ENCODE measurements at regions not wholly inside any gene's neighbourhood (a gene's known extent, or its start where the extent isn't known, plus 50 kb on each side); places are given as distances from the start of the nearest gene placed in this dataset.

- POLR2A ChIA-PET: no interaction called here
- no peaks in the 10 kb centered on the region for H3K36me3 Mint-ChIP-seq (ENCODE audit: insufficient read depth, unreplicated experiment)
- H3K4me1 ChIP-seq: no peaks in the 10 kb centered on the region
- H3K27me3 ChIP-seq (replicated peaks; ENCODE audit: control insufficient read depth, insufficient read depth, low read length): no peaks in the 10 kb centered on the region
- H3K4me3 Mint-ChIP-seq (ENCODE audit: unreplicated experiment): no peak overlapping the region
- no TSS peak for BruUV-seq (replicated peaks)
- H3K9me3 Mint-ChIP-seq (ENCODE audit: unreplicated experiment): no peaks in the 10 kb centered on the region
- H3K27ac Mint-ChIP-seq (ENCODE audit: unreplicated experiment): no peak overlapping the region
- no peak overlapping the region for H3K4me3 ChIP-seq (ENCODE audit: low read depth, low read length)
- DNase-seq: no peak
- H3K9me3 ChIP-seq: no peaks in the 10 kb centered on the region
- CTCF ChIA-PET: no interaction called here
- H3K27me3 Mint-ChIP-seq (ENCODE audit: insufficient read depth, unreplicated experiment): no peaks in the 10 kb centered on the region
- H3K36me3 ChIP-seq (ENCODE audit: control insufficient read depth, insufficient read depth, low read length): no peaks in the 10 kb centered on the region
- TF ChIP-seq CTCF (IDR thresholded peaks at IDR 0.05; ENCODE audit: insufficient read depth in 1 of 2, low read depth in 1 of 2, low read length in 1 of 2, severe bottlenecking in 1 of 2, unreplicated experiment in 1 of 2): no peak
- intact Hi-C loops (cut with micrococcal nuclease; ENCODE audit: unreplicated experiment): no loop called here
- H3K4me1 Mint-ChIP-seq (ENCODE audit: low read depth, unreplicated experiment): no peaks in the 10 kb centered on the region
Measured at GRCh38 chr2:142750858-142751257, 126.6 kb upstream of the KYNU start.

GRCh38 chr2:142748559-142749099 lies 128.8 kb upstream of the KYNU start:
- ChIA-PET CTCF (no interaction called here), POLR2A (no interaction called here)
- no peak for TF ChIP-seq CTCF (IDR thresholded peaks at IDR 0.05; ENCODE audit: insufficient read depth in 1 of 2, low read depth in 1 of 2, low read length in 1 of 2, severe bottlenecking in 1 of 2, unreplicated experiment in 1 of 2)
- Mint-ChIP-seq H3K27ac (ENCODE audit: unreplicated experiment) (no peak overlapping the region), H3K4me1 (ENCODE audit: low read depth, unreplicated experiment) (no peaks in the 10 kb centered on the region), H3K27me3 (ENCODE audit: insufficient read depth, unreplicated experiment) (no peaks in the 10 kb centered on the region), H3K9me3 (ENCODE audit: unreplicated experiment) (no peaks in the 10 kb centered on the region), H3K36me3 (ENCODE audit: insufficient read depth, unreplicated experiment) (no peaks in the 10 kb centered on the region), H3K4me3 (ENCODE audit: unreplicated experiment) (no peak overlapping the region)
- no TSS peak for BruUV-seq (replicated peaks)
- Histone ChIP-seq H3K27me3 (replicated peaks; ENCODE audit: control insufficient read depth, insufficient read depth, low read length) (no peaks in the 10 kb centered on the region), H3K36me3 (ENCODE audit: control insufficient read depth, insufficient read depth, low read length) (no peaks in the 10 kb centered on the region), H3K9me3 (no peaks in the 10 kb centered on the region), H3K4me3 (ENCODE audit: low read depth, low read length) (no peak overlapping the region), H3K4me1 (no peaks in the 10 kb centered on the region)
- no peak for DNase-seq
- intact Hi-C loops (cut with micrococcal nuclease; ENCODE audit: unreplicated experiment): no loop called here

- TF ChIP-seq CTCF (IDR thresholded peaks at IDR 0.05; ENCODE audit: insufficient read depth in 1 of 2, low read depth in 1 of 2, low read length in 1 of 2, severe bottlenecking in 1 of 2, unreplicated experiment in 1 of 2): no peak
- CTCF ChIA-PET: no interaction called here
- Histone ChIP-seq H3K4me3 (ENCODE audit: low read depth, low read length) (no peak overlapping the region), H3K4me1 (no peaks in the 10 kb centered on the region), H3K9me3 (no peaks in the 10 kb centered on the region), H3K36me3 (ENCODE audit: control insufficient read depth, insufficient read depth, low read length) (no peaks in the 10 kb centered on the region), H3K27me3 (replicated peaks; ENCODE audit: control insufficient read depth, insufficient read depth, low read length) (no peaks in the 10 kb centered on the region)
- H3K9me3 Mint-ChIP-seq (ENCODE audit: unreplicated experiment): no peaks in the 10 kb centered on the region
- no peak overlapping the region for H3K4me3 Mint-ChIP-seq (ENCODE audit: unreplicated experiment)
- POLR2A ChIA-PET: no interaction called here
- no peak for DNase-seq
- H3K27ac Mint-ChIP-seq (ENCODE audit: unreplicated experiment): no peak overlapping the region
- intact Hi-C loops (cut with micrococcal nuclease; ENCODE audit: unreplicated experiment): no loop called here
- H3K36me3 Mint-ChIP-seq (ENCODE audit: insufficient read depth, unreplicated experiment): no peaks in the 10 kb centered on the region
- H3K4me1 Mint-ChIP-seq (ENCODE audit: low read depth, unreplicated experiment): no peaks in the 10 kb centered on the region
- no peaks in the 10 kb centered on the region for H3K27me3 Mint-ChIP-seq (ENCODE audit: insufficient read depth, unreplicated experiment)
- no TSS peak for BruUV-seq (replicated peaks)
Measured at GRCh38 chr2:142745691-142746090, 131.8 kb upstream of the KYNU start.

Measured in Caco-2 (cell line).